ENCODE measurements at regions not wholly inside any gene's neighbourhood (a gene's known extent, or its start where the extent isn't known, plus 50 kb on each side); places are given as distances from the start of the nearest gene placed in this dataset.
"Not testable (repeated sequence)": the region's sequence is repeated elsewhere in the genome, so short reads cannot be mapped to it uniquely, and the experiment has no call there.

DNA sequence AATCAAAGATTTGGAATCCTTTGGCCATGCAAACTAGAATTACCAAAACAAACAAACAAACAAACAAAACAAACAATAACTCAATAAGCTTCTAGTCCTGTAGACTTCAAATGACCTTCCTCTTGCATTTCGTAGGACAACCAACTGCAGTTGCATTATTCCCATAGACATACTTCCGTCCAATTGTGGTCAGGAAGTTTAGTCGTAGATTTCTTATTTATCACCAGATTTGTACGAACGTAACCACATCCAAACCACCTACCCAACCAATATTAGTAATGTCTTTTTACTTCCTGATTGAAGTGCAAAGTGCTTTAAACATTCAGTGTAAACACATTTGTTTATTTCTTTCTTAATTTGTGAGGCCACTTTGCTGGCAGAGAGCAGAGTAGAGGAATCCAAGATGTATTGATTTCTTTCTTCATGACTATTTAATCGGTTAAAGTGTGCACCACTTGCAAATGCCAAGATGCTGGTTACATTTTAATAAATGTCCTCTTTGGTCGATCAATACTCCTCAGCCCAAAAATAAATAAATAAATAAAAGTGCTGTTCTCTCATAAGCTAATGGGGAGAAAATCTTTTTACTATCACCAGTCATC lies 1745.6 kb upstream of the CELF4 start:
- Histone ChIP-seq H3K9ac (ENCODE audit: low read length) (no peak overlapping the region), H4K20me1 (ENCODE audit: insufficient read depth, low read length) (no peaks in the 10 kb centered on the region), H3K36me3 (ENCODE audit: insufficient read depth, low read length) (no peaks in the 10 kb centered on the region), H3F3A (ENCODE audit: insufficient read depth, low read length) (no peaks in the 10 kb centered on the region), H3K27ac (ENCODE audit: low read depth, low read length, poor library complexity, severe bottlenecking) (no peak overlapping the region), H3K9me3 (ENCODE audit: low read length) (no peaks in the 10 kb centered on the region), H3K27me3 (ENCODE audit: insufficient read depth, low read length) (no peaks in the 10 kb centered on the region), H3K4me3 (ENCODE audit: low read depth, low read length, poor library complexity, severe bottlenecking) (no peak overlapping the region), H3K79me2 (ENCODE audit: insufficient read depth, low read length) (no peaks in the 10 kb centered on the region), H3K9me2 (ENCODE audit: low read depth, low read length) (no peaks in the 10 kb centered on the region), H3K4me2 (ENCODE audit: low read length) (no peak overlapping the region), H2AFZ (ENCODE audit: low read length) (no peak overlapping the region), H3K4me1 (ENCODE audit: insufficient read depth, low read length, severe bottlenecking) (no peaks in the 10 kb centered on the region)
- TF ChIP-seq, protein P1, sequence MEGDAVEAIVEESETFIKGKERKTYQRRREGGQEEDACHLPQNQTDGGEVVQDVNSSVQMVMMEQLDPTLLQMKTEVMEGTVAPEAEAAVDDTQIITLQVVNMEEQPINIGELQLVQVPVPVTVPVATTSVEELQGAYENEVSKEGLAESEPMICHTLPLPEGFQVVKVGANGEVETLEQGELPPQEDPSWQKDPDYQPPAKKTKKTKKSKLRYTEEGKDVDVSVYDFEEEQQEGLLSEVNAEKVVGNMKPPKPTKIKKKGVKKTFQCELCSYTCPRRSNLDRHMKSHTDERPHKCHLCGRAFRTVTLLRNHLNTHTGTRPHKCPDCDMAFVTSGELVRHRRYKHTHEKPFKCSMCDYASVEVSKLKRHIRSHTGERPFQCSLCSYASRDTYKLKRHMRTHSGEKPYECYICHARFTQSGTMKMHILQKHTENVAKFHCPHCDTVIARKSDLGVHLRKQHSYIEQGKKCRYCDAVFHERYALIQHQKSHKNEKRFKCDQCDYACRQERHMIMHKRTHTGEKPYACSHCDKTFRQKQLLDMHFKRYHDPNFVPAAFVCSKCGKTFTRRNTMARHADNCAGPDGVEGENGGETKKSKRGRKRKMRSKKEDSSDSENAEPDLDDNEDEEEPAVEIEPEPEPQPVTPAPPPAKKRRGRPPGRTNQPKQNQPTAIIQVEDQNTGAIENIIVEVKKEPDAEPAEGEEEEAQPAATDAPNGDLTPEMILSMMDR (IDR thresholded peaks at IDR 0.05; ENCODE audit: low read length), result no peak
- TF ChIP-seq EZH2 (IDR thresholded peaks at IDR 0.05; ENCODE audit: borderline replicate concordance, low read length), result no peak

DNA sequence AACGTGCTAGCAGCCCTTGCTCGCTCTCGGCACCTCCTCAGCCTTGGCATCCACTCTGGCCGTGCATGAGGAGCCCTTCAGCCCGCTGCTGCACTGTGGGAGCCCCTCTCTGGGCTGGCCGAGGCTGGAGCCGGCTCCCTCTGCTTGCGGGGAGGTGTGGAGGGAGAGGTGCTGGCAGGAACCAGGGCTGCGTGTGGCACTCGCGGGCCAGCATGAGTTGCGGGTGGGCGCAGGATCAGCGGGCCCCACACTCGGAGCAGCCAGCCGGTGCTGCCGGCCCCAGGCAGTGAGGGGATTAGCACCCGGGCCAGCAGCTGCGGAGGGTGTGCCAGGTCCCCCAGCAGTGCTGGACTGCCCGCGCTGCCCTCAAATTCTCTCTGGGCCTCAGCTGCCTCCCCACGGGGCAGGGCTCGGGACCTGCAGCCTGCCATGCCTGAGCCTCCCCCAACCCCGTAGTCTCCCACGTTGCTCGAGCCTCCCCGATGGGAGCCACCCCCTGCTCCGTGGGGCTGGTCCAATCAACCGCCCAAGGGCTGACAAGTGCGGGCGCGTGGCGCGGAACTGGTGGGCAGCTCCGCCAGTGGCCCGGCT lies 1743.4 kb upstream of the CELF4 start:
- not testable (repeated sequence) for H3K9me3 ChIP-seq (ENCODE audit: low read length); H3K79me2 ChIP-seq (ENCODE audit: insufficient read depth, low read length); H3K4me2 ChIP-seq (ENCODE audit: low read length); H3K27ac ChIP-seq (ENCODE audit: low read depth, low read length, poor library complexity, severe bottlenecking); H3K36me3 ChIP-seq (ENCODE audit: insufficient read depth, low read length); H3K9me2 ChIP-seq (ENCODE audit: low read depth, low read length); H3F3A ChIP-seq (ENCODE audit: insufficient read depth, low read length); H3K9ac ChIP-seq (ENCODE audit: low read length); H3K4me3 ChIP-seq (ENCODE audit: low read depth, low read length, poor library complexity, severe bottlenecking); H2AFZ ChIP-seq (ENCODE audit: low read length); H4K20me1 ChIP-seq (ENCODE audit: insufficient read depth, low read length); H3K27me3 ChIP-seq (ENCODE audit: insufficient read depth, low read length); H3K4me1 ChIP-seq (ENCODE audit: insufficient read depth, low read length, severe bottlenecking)

DNA sequence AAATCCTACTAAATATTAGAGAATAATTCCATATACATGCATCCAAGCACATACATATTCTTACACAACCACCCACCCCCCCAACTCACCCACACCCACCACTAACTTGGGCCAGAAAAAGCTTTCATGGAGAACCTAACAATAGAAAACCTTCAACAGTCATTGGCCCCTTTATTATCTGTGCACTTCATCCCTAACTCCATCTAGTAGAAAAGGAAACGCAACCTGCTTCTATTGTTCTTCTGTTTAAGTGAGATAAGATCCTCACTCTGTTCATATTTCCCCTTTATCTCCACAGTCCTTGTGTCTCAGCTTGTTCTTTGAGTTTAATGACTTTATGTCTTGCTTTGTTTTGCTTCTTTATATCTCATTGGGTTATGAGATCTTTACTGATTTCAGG lies 1740.2 kb upstream of the CELF4 start:
- Histone ChIP-seq H3K36me3 (ENCODE audit: insufficient read depth, low read length) (no peaks in the 10 kb centered on the region), H3K9ac (ENCODE audit: low read length) (no peak overlapping the region), H3K4me2 (ENCODE audit: low read length) (no peak overlapping the region), H3F3A (ENCODE audit: insufficient read depth, low read length) (no peaks in the 10 kb centered on the region), H3K79me2 (ENCODE audit: insufficient read depth, low read length) (no peaks in the 10 kb centered on the region), H3K4me1 (ENCODE audit: insufficient read depth, low read length, severe bottlenecking) (no peaks in the 10 kb centered on the region), H3K9me3 (ENCODE audit: low read length) (no peaks in the 10 kb centered on the region), H3K27me3 (ENCODE audit: insufficient read depth, low read length) (no peaks in the 10 kb centered on the region), H4K20me1 (ENCODE audit: insufficient read depth, low read length) (no peaks in the 10 kb centered on the region), H2AFZ (ENCODE audit: low read length) (no peak overlapping the region), H3K27ac (ENCODE audit: low read depth, low read length, poor library complexity, severe bottlenecking) (no peak overlapping the region), H3K4me3 (ENCODE audit: low read depth, low read length, poor library complexity, severe bottlenecking) (no peak overlapping the region), H3K9me2 (ENCODE audit: low read depth, low read length) (no peaks in the 10 kb centered on the region)
- TF ChIP-seq, protein P1 (IDR thresholded peaks at IDR 0.05; ENCODE audit: low read length), result no peak
- TF ChIP-seq EZH2 (IDR thresholded peaks at IDR 0.05; ENCODE audit: borderline replicate concordance, low read length), result no peak

DNA sequence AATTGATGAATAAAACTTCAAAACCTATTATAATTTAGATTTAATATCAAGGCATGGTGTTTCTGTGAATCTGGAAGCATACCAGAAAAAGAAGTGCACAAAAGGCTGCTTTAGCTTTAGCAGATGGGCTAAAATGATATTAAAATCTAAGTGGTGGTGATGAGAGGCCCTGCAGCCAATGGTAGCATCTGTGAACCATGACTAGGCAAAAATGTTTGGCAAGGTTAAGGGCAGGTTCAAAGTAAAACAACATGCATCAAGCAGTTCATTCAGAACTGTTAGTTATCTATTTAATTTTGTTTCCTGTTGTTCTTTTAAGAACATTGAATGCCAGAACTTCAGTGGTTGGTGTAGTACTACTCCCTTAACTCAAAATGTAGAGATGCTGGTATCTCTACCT lies 1736.9 kb upstream of the CELF4 start:
- Histone ChIP-seq H3K9me3 (ENCODE audit: low read length) (no peaks in the 10 kb centered on the region), H3K4me3 (ENCODE audit: low read depth, low read length, poor library complexity, severe bottlenecking) (no peak overlapping the region), H3K9ac (ENCODE audit: low read length) (no peak overlapping the region), H3K4me2 (ENCODE audit: low read length) (no peak overlapping the region), H3K4me1 (ENCODE audit: insufficient read depth, low read length, severe bottlenecking) (no peaks in the 10 kb centered on the region), H3K79me2 (ENCODE audit: insufficient read depth, low read length) (no peaks in the 10 kb centered on the region), H3K9me2 (ENCODE audit: low read depth, low read length) (no peaks in the 10 kb centered on the region), H3K27me3 (ENCODE audit: insufficient read depth, low read length) (no peaks in the 10 kb centered on the region), H3F3A (ENCODE audit: insufficient read depth, low read length) (no peaks in the 10 kb centered on the region), H2AFZ (ENCODE audit: low read length) (no peak overlapping the region), H3K36me3 (ENCODE audit: insufficient read depth, low read length) (no peaks in the 10 kb centered on the region), H4K20me1 (ENCODE audit: insufficient read depth, low read length) (no peaks in the 10 kb centered on the region), H3K27ac (ENCODE audit: low read depth, low read length, poor library complexity, severe bottlenecking) (no peak overlapping the region)
- TF ChIP-seq EZH2 (IDR thresholded peaks at IDR 0.05; ENCODE audit: borderline replicate concordance, low read length), result no peak
- TF ChIP-seq, protein P1 (IDR thresholded peaks at IDR 0.05; ENCODE audit: low read length), result no peak
